DMS 273 (cell line): ENCODE measurements at regions not wholly inside any gene's neighbourhood (a gene's known extent, or its start where the extent isn't known, plus 50 kb on each side); places are given as distances from the start of the nearest gene placed in this dataset.

Experiments
- DNase-seq: peaks from one replicate; lab custom pipeline; 2025; ENCODE audit not compliant: unreplicated experiment; lab: John Stamatoyannopoulos, UW

GRCh38 chr16:85187886-85188285 is 75.6 kb upstream of the CIBAR2 start:
- no peak for DNase-seq

DNA sequence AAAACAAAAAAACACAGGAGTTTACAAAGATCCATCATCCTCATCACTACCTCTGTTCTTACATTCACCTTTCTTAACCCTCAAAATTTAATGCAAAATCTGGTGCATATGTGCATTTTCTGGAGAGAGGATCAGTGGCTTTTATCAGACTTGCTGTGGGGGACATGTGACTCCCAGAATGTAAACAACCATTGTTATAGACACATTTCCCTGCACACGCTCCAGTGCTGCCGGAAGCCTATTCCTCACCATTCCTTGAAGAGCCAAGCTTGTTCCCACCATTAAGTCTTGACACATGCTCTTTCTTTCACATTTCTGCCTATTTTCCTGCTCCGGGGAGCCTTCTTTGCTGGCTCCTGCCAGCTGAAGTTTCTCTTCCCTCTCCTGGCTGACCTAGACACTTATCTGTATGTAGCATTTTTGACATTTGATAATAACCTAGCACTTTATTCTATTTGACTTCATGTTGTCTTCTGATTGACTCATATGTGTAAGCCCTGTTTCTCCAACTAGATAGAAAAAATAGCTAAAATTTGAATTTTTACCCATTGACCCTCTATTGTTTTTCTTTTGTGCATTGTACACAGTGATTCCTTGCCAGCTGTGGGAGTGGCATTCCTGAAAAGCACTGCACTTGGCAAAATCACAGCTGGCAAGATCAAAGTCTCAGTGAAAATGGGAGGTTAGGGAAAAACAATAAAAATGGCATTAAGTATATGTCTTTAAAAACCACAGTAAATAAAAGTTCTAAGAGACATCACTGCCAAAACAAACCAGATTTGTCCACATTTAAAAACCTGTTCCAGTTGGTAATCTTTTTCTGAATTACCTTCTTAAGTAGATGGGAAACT is 76.8 kb upstream of the CIBAR2 start:
- DNase-seq = no peak

DNA sequence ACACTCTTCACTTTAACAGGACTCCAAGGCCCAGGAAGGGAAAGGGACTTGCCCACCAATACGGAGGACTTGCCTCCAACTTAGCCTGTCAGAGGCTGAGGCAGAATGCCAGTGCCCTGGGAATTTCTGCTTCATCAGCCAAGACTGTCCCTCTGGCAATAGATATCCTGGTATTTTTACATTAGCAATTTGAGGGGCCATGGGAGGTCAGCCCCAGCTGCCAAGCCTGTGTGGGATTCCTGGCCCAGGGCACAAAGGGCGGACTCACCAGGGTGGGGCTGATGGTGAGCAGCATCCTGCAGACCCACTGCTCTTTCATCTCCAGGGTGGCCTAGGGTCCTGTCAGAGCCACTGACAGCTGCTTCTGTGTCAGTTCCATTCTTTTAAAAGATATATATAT is 78.3 kb upstream of the CIBAR2 start:
- DNase-seq = peak; percentile 60

DNA sequence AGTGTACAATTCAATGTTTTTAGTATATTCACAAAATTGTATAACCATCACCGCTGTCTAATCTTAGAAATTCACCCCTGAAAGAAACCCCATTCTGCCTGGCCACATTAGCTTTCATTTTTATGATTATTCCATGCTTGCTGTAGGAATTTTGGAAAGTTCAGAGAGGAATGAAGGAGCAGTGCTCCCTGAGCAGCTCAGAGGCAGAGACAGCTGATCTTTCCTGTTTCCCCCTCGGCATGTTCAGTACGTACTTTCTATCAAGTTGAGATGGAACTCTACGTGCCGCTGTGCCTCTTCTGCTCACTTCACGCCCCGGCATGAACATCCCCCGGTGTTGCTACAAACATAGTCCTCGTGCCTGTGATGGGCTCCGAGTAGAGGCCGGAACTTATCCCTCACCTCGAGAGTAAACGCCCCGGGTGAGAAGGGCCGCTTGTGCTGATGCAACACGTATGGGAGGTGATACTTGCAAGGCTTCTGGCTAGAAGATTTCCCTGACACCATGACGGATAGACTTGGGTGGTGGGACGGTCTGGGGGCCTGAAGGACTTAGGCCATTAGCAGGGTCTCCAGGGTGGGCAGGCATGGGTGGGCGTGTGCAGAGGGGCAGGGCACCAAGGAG is 79.2 kb upstream of the CIBAR2 start:
- DNase-seq = no peak

DNA sequence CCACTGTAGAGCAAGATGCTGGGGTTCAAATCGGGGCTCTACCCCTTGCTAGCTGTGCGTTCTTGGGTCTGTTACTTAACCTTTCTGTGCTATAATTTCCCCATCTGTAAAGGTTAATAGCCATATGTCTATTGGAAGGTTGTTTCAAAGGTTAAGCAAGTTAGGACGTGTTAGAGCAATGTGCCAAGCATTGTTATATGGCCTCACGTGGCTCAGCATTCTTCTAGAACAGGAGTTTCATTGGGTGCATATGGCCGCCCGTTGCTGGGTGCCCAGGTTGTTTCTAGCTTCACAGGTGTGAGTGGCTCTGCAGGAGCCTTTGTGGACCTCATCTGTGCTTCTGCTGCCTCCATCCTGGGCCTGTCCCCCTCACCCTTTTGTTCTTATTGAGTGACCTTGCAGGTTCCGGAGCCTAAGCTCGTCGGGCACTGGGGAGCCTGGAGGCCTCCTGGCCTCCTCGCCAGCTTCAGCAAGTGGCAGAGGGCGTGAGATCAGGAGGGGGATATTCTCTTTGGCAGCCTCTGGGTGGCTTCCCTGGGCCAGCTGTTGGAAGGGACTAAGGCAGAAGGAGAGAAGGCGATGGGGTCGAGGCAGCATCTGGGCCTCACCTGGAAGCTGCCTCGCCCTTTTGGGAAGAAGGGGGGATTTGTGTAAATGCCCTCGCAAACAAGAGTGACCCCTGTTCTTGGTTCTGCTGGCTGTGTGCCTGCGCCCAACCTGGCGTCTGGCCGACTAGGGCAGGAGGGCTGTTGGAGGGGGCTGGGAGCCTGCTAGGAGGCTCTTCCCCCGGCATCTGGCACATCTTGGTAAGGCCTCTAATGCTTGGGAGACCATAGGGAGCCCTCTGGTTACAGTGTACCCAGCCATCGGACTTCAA is 80.2 kb upstream of the CIBAR2 start:
- peak; percentile 95 for DNase-seq

DNA sequence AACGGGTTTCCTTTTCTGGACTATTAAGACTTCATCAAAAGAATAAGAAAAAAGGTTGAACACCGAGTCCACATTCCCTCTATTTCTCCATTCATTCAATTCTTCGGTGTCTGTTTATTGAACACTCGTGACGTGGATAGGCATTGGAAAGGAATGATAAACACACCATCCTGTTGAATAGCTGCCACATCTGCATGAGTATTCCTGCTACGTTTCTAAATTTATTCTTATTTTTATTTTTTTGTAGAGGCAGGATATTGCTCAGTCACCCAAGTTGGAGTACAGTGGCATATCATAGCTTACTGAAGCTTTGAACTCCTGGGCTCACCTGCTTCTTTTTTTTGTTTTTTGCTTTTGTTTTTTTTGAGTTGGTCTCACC is 80.8 kb upstream of the CIBAR2 start:
- no peak for DNase-seq

- no peak for DNase-seq
These were observed 81.6 kb upstream of the CIBAR2 start for GRCh38 chr16:85193876-85194275.

DNA sequence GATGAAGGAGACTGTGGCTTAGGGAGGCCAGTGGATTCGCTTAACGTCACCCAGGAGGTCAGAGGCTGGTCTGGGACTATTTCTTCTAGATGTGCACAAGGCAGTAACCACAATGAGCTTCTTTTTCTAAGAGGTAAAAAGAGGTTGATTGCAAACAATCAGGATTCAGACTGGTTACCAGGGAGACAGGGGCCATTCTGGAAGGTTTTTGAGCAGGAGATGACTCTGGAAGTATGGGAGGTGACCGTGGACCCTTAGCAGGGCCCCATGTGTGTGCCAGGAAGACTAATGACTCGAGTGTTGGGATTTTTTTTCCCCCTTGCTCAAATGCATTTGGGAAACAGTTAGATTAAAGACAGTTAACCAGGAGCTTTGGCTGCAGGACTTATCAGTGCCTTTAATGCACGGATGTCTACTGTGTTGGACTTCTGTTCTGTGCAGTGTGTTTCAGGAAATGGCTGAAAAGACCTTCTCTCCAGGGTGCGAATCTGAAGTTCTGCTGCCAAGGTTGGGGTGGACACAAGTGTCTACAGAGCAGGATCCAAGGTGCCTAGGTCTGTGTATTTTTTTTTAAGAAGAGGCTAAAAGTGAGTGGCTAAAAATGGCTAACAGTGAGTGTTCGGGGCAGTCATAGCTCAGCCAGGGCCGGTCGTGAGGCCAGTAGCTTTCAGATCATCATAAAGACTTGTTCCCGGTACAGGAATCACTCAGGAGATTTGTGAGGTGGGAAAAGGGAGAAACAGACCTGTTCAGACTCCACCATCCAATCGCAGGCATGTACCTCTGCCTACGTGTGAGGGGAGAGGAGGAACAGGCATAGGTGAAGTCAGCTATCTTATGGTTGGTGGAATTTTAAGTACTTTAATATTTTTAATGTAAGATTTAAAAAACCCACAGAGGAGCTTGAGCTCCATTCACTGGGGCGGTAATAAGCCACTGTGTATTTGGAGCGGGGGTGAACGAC is 82.3 kb upstream of the CIBAR2 start:
- no peak for DNase-seq

DNA sequence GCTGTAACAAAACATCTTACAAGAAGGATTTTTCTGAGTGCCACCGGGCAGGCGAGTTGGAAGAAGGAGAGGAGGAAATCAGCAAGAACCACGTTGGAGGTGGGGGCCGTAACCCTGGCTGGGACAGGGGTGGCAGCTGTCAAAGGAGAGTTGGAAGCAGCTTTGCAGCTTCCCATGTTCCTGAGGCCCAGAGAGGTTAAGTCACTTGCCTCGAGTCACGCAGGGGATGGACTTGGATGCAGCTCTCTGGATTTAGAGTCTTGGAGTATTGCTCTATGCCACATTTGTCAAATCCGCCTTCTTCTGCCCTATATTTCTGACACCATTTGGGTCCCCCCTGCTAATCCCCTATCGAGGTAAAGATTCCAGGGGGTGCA is 83.0 kb upstream of the CIBAR2 start:
- DNase-seq = no peak

DNA sequence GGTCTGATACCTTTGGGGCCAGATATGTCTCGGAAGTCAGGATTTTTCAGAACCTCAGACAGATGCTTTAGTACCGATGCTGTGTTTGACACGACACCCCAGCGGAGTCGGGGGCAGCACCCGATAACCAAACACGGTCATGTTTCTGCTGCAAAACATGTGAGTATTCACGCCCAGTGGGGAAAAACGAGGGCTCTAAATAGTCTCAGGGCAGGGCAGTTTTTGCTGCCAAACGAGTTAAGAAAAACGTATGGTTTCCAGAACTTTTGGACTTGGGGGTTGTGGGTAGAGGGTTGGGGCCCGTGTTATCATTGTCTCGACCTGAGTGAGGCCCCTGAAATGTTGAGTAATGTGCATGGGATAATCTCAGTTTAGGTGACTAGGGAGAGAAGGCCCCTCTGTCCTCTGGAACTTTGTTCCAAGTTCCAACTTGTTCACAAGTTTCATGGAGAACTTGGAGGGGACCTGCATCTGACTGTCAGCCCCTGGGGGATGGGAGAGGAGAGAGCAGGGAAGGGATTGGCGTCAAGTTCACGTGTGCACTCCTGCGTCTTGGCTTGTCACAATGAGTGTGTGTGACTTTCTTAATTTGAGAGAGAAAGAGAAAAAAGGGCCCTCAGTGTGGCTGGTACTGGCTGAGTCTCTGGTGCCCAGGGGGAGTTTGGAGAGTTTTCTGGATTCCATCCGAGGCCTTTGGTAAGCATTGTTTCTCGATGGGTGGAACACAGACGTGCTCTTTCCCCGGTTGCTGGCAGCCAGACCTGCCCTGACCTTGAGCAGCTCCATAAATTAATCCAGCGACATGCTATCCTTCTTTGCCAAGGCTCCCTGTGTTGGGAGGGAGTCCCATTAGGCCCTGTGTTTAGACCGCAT is 83.9 kb upstream of the CIBAR2 start:
- no peak for DNase-seq

DNA sequence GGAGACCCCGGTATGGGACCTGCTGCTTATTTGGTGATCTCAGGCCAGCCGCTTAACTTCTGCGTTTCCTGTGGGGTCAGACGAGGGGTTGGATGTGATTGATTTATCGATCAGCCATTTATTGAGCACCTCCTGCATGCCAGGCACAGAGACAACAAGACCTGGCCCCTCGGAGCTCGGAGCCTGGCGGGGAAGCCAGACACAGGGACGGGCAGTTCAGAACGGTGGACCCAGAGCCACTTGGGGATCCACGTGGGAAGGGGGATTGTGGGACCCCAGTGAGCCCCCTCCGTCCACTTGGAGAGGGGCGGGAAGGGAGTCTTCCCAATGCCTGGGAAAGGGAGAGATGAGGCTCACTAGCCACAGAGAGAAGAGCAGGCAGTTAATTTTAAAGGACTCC is 84.7 kb upstream of the CIBAR2 start:
- DNase-seq = no peak

DNA sequence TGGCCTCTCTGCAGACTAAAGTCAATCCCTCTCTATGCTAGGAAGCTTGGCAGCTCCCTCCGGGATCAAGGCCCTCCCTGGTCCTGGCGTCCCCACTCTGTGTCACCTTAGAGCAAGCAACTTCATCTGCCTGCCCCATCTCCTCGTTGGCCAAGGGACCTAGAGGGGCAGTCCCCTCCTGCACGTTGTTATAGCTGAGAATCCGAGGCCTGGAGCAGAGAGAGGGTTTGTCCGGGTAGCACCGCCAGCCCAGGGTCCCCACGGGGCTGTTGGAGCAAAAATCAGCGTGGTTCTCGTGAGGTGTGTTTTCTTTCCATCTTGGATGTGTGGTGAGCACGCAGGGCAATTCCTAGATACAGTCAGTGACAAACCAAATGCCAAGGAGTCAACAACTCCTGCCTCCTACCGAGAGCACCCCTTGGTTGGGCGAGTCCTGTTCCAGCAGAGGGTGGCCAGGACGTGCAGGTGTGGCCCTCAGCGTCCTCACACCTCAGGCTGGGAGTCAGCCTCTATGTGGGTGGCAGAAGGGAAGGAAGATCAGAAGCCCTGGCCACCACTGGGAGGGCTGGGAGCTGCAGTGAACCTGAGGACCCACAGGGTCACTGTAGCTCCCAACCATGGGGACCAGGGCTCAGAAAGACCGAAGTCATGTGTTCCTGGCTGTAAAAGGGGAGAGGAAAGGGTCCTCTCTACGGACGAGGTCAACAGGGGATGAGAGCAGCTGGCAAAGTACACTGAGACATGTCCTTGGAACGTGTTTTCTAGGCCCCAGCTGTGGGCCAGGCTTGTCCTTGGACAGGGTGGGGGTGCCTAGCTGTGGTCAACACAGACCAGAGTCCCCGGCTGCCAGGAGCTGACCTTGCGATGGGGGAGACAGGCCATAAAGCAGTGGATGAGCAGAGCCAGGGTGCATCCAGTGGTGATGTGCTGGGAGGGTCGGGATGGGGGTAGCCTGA is 85.6 kb upstream of the CIBAR2 start:
- no peak for DNase-seq

GRCh38 chr16:85199069-85199725 is 86.9 kb upstream of the CIBAR2 start:
- DNase-seq = no peak

DNA sequence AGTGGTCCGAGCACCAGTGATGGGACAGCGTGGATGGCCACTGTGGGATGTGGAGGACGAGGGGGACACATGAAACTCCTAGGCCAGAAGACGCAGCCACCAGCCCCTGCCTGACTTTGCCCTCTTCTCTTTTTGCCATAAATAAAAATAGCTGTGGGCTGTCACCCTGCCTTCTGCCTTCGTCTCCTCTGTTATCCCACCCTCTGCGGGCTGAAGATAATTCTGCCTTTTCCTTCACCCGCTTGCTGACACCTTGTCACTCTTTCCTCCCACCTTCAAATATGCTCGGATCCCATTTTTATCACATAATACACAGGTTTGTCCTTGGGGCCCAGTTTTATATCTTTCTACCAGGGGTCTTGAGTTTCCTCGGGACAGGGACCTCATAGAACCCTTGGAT is 87.6 kb upstream of the CIBAR2 start:
- no peak for DNase-seq

DNA sequence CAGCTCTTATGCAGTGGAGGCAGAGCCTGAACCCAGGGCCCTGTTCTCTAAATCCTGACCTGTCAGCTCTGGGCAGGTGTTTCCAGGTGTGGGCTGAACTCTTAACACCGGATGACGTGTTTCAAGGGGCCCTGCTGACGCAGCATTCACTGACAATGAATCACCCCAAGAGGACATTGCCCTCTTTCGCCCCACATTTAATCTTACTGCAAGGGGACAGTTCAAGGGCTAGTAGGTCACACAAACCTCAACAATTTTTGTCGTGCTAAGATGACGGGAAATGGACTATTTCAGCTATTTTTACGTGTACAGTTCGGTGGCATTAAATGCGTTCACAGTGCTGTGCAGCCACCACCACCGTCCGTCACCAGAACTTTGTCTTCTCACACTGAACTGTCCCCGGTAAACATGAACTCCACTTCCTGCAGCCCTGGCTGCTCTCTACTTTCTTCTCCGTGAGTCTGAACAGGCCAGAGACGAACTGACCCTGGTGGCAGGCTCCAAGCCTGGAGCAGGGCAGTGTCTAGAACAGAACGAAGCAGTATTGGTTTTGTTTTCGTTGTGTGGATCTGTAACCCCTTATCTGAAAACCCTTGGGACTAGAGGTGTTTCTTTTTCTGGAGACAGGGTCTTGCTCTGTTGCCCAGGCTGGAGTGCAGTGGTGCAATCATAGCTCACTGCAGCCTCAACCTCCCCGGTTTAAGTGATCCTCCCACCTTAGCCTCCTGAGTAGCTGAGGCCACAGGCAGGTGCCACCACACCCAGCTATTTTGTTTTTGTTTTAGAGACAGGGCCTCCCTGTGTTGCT is 88.4 kb upstream of the CIBAR2 start:
- DNase-seq = no peak

GRCh38 chr16:85201574-85201973 is 89.3 kb upstream of the CIBAR2 start:
- no peak for DNase-seq

- DNase-seq = peak; percentile 62
These were observed 89.9 kb upstream of the CIBAR2 start for GRCh38 chr16:85202051-85202601.
